GM23338 (cell line): ENCODE measurements at regions not wholly inside any gene's neighbourhood (a gene's known extent, or its start where the extent isn't known, plus 50 kb on each side); places are given as distances from the start of the nearest gene placed in this dataset.

ENCODE experiments used
- ATAC-seq: fragments of 200-7000 bp; cut with Tn5 transposase; 3 replicates; pipeline ENCODE4 v1.9.1; 2020
- DNase-seq: peaks from one replicate; pipeline ENCODE4 v3.0.0-alpha.2; 2015; ENCODE audit warnings: low spot score
- H2AFZ ChIP-seq: fragments of 200-600 bp; sonication (generic); 2 replicates; pipeline ENCODE4 v1.8.0; 2016; ENCODE audit warnings: antibody characterized with exemption, mild to moderate bottlenecking, moderate library complexity
- H3F3A ChIP-seq: fragments of 200-600 bp; sonication (generic); replicated peaks from 2 replicates; pipeline ENCODE4 v1.8.0; 2017; ENCODE audit warnings: antibody characterized with exemption, mixed run types, low read depth
- H3K27ac ChIP-seq: fragments of 200-600 bp; sonication (generic); 2 replicates; pipeline ENCODE4 v1.6.1; 2016; ENCODE audit warnings: low read depth
- H3K27me3 ChIP-seq: fragments of 200-600 bp; sonication (generic); 2 replicates; pipeline ENCODE4 v1.8.0; 2016; ENCODE audit warnings: mild to moderate bottlenecking, mixed run types, moderate library complexity; ENCODE audit not compliant: insufficient read depth
- H3K36me3 ChIP-seq: fragments of 200-600 bp; sonication (generic); 2 replicates; pipeline ENCODE4 v1.8.0; 2016; ENCODE audit warnings: mild to moderate bottlenecking; ENCODE audit not compliant: insufficient read depth
- H3K4me1 ChIP-seq: fragments of 200-600 bp; sonication (generic); 2 replicates; pipeline ENCODE4 v1.8.0; 2016; ENCODE audit warnings: mild to moderate bottlenecking, moderate library complexity; ENCODE audit not compliant: insufficient read depth
- H3K4me2 ChIP-seq: fragments of 200-600 bp; sonication (generic); 2 replicates; pipeline ENCODE4 v1.7.1; 2017; ENCODE audit warnings: mixed run types
- H3K4me3 ChIP-seq: fragments of 200-600 bp; sonication (generic); 2 replicates; pipeline ENCODE4 v1.6.1; 2016; ENCODE audit warnings: mixed run types
- H3K79me2 ChIP-seq: fragments of 200-600 bp; sonication (generic); replicated peaks from 2 replicates; pipeline ENCODE4 v1.8.0; 2017; ENCODE audit warnings: mild to moderate bottlenecking; ENCODE audit not compliant: insufficient read depth
- H3K9me2 ChIP-seq: fragments of 200-600 bp; sonication (generic); 2 replicates; pipeline ENCODE4 v1.8.0; 2017; ENCODE audit not compliant: insufficient read depth
- H4K20me1 ChIP-seq: fragments of 200-600 bp; sonication (generic); replicated peaks from 2 replicates; pipeline ENCODE4 v1.8.0; 2017; ENCODE audit warnings: mild to moderate bottlenecking; ENCODE audit not compliant: insufficient read depth
- H3K27ac Mint-ChIP-seq: 2 replicates; pipeline ENCODE4 v1.8.0; 2020; ENCODE audit warnings: inconsistent platforms, mild to moderate bottlenecking, moderate library complexity, mixed read lengths
- H3K27me3 Mint-ChIP-seq: 3 replicates; pipeline ENCODE4 v1.8.0; 2022; ENCODE audit warnings: low read depth, mild to moderate bottlenecking, moderate library complexity, mixed read lengths, inconsistent platforms; ENCODE audit not compliant: insufficient read depth, poor library complexity
- H3K36me3 Mint-ChIP-seq: 3 replicates; pipeline ENCODE4 v1.8.0; 2021; ENCODE audit warnings: low read depth, mild to moderate bottlenecking, inconsistent platforms, moderate library complexity, mixed read lengths
- H3K4me1 Mint-ChIP-seq: 3 replicates; pipeline ENCODE4 v1.8.0; 2020; ENCODE audit warnings: mild to moderate bottlenecking, inconsistent platforms, mixed read lengths
- H3K4me3 Mint-ChIP-seq: 3 replicates; pipeline ENCODE4 v1.8.0; 2021; ENCODE audit warnings: moderate library complexity, mild to moderate bottlenecking, inconsistent platforms, mixed read lengths
- H3K9me3 Mint-ChIP-seq: 3 replicates; pipeline ENCODE4 v1.8.0; 2020; ENCODE audit warnings: moderate library complexity, mild to moderate bottlenecking, inconsistent platforms, mixed read lengths
- EZH2phosphoT487 ChIP-seq: fragments of 200-600 bp; sonication (generic); IDR thresholded peaks from one replicate; pipeline ENCODE4 v1.8.1; 2018; ENCODE audit warnings: antibody characterized with exemption; ENCODE audit not compliant: unreplicated experiment
- JUNB ChIP-seq: IDR thresholded peaks from one replicate; pipeline ENCODE4 v1.6.1; 2016; ENCODE audit warnings: antibody characterized with exemption; ENCODE audit not compliant: unreplicated experiment
- ZNF331 ChIP-seq: fragments of 250-450 bp; sonication (Bioruptor Pico); IDR thresholded peaks from 2 replicates; pipeline ENCODE4 v1.5.0; 2020; ENCODE audit warnings: low read depth, mild to moderate bottlenecking, moderate library complexity
- TF ChIP-seq, protein P1 (sequence below): IDR thresholded peaks from one replicate; pipeline ENCODE4 v1.6.1; 2018; ENCODE audit warnings: antibody characterized with exemption; ENCODE audit not compliant: unreplicated experiment
- TF ChIP-seq, protein P2 (sequence below): IDR thresholded peaks from 2 replicates; pipeline ENCODE4 v1.6.1; 2016; ENCODE audit warnings: antibody characterized with exemption
- TF ChIP-seq, protein P3 (sequence below): fragments of 250-450 bp; sonication (Bioruptor Pico); IDR thresholded peaks from 2 replicates; pipeline ENCODE4 v1.5.0; 2020; ENCODE audit warnings: mild to moderate bottlenecking, moderate library complexity

DNA sequence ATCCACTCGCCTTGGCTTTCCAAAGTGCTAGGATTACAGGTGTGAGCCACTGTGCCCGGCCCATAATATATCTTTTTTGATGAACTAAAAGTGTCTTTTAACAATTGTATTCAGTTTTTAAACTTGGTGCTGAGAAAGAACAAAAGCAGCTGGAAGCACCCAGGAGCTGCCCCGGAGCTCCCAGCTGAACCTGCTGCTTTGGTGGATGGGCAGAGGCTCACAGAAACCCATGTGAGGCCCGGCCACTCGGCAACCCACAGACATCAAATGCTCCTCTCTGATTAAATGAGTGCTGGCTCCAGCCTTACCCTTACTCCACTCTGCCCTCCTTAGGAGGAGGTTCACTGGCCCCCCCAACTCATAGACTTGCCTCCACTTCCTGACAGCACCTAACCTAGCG, 59.4 kb upstream of the FRMD1 start:
- Histone ChIP-seq H3K79me2 (no peaks in the 10 kb centered on the region), H3K4me1 (no peaks in the 10 kb centered on the region), H3K4me3 (no peak overlapping the region), H3K27me3 (no peaks in the 10 kb centered on the region), H3K4me2 (no peak overlapping the region), H3K27ac (no peak overlapping the region), H3K36me3 (no peaks in the 10 kb centered on the region), H2AFZ (no peak overlapping the region), H3F3A (no peaks in the 10 kb centered on the region), H3K9me2 (no peaks in the 10 kb centered on the region), H4K20me1 (no peaks in the 10 kb centered on the region)
- ATAC-seq (no peak), DNase-seq (no peak)
- no peaks in the 10 kb centered on the region for H3K36me3 Mint-ChIP-seq
- no peak overlapping the region for H3K27ac Mint-ChIP-seq
- peaks cover 2% of the 10 kb centered on the region for H3K27me3 Mint-ChIP-seq
- no peaks in the 10 kb centered on the region for H3K4me1 Mint-ChIP-seq
- H3K9me3 Mint-ChIP-seq, result no peaks in the 10 kb centered on the region
- H3K4me3 Mint-ChIP-seq, result no peak overlapping the region
- TF ChIP-seq EZH2phosphoT487 (no peak), JUNB (no peak), ZNF331 (CRISPR knock-in tag) (no peak)
- TF ChIP-seq, protein P1, sequence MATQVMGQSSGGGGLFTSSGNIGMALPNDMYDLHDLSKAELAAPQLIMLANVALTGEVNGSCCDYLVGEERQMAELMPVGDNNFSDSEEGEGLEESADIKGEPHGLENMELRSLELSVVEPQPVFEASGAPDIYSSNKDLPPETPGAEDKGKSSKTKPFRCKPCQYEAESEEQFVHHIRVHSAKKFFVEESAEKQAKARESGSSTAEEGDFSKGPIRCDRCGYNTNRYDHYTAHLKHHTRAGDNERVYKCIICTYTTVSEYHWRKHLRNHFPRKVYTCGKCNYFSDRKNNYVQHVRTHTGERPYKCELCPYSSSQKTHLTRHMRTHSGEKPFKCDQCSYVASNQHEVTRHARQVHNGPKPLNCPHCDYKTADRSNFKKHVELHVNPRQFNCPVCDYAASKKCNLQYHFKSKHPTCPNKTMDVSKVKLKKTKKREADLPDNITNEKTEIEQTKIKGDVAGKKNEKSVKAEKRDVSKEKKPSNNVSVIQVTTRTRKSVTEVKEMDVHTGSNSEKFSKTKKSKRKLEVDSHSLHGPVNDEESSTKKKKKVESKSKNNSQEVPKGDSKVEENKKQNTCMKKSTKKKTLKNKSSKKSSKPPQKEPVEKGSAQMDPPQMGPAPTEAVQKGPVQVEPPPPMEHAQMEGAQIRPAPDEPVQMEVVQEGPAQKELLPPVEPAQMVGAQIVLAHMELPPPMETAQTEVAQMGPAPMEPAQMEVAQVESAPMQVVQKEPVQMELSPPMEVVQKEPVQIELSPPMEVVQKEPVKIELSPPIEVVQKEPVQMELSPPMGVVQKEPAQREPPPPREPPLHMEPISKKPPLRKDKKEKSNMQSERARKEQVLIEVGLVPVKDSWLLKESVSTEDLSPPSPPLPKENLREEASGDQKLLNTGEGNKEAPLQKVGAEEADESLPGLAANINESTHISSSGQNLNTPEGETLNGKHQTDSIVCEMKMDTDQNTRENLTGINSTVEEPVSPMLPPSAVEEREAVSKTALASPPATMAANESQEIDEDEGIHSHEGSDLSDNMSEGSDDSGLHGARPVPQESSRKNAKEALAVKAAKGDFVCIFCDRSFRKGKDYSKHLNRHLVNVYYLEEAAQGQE, result no peak
- TF ChIP-seq, protein P2, sequence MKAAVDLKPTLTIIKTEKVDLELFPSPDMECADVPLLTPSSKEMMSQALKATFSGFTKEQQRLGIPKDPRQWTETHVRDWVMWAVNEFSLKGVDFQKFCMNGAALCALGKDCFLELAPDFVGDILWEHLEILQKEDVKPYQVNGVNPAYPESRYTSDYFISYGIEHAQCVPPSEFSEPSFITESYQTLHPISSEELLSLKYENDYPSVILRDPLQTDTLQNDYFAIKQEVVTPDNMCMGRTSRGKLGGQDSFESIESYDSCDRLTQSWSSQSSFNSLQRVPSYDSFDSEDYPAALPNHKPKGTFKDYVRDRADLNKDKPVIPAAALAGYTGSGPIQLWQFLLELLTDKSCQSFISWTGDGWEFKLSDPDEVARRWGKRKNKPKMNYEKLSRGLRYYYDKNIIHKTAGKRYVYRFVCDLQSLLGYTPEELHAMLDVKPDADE, result no peak
- TF ChIP-seq, protein P3, sequence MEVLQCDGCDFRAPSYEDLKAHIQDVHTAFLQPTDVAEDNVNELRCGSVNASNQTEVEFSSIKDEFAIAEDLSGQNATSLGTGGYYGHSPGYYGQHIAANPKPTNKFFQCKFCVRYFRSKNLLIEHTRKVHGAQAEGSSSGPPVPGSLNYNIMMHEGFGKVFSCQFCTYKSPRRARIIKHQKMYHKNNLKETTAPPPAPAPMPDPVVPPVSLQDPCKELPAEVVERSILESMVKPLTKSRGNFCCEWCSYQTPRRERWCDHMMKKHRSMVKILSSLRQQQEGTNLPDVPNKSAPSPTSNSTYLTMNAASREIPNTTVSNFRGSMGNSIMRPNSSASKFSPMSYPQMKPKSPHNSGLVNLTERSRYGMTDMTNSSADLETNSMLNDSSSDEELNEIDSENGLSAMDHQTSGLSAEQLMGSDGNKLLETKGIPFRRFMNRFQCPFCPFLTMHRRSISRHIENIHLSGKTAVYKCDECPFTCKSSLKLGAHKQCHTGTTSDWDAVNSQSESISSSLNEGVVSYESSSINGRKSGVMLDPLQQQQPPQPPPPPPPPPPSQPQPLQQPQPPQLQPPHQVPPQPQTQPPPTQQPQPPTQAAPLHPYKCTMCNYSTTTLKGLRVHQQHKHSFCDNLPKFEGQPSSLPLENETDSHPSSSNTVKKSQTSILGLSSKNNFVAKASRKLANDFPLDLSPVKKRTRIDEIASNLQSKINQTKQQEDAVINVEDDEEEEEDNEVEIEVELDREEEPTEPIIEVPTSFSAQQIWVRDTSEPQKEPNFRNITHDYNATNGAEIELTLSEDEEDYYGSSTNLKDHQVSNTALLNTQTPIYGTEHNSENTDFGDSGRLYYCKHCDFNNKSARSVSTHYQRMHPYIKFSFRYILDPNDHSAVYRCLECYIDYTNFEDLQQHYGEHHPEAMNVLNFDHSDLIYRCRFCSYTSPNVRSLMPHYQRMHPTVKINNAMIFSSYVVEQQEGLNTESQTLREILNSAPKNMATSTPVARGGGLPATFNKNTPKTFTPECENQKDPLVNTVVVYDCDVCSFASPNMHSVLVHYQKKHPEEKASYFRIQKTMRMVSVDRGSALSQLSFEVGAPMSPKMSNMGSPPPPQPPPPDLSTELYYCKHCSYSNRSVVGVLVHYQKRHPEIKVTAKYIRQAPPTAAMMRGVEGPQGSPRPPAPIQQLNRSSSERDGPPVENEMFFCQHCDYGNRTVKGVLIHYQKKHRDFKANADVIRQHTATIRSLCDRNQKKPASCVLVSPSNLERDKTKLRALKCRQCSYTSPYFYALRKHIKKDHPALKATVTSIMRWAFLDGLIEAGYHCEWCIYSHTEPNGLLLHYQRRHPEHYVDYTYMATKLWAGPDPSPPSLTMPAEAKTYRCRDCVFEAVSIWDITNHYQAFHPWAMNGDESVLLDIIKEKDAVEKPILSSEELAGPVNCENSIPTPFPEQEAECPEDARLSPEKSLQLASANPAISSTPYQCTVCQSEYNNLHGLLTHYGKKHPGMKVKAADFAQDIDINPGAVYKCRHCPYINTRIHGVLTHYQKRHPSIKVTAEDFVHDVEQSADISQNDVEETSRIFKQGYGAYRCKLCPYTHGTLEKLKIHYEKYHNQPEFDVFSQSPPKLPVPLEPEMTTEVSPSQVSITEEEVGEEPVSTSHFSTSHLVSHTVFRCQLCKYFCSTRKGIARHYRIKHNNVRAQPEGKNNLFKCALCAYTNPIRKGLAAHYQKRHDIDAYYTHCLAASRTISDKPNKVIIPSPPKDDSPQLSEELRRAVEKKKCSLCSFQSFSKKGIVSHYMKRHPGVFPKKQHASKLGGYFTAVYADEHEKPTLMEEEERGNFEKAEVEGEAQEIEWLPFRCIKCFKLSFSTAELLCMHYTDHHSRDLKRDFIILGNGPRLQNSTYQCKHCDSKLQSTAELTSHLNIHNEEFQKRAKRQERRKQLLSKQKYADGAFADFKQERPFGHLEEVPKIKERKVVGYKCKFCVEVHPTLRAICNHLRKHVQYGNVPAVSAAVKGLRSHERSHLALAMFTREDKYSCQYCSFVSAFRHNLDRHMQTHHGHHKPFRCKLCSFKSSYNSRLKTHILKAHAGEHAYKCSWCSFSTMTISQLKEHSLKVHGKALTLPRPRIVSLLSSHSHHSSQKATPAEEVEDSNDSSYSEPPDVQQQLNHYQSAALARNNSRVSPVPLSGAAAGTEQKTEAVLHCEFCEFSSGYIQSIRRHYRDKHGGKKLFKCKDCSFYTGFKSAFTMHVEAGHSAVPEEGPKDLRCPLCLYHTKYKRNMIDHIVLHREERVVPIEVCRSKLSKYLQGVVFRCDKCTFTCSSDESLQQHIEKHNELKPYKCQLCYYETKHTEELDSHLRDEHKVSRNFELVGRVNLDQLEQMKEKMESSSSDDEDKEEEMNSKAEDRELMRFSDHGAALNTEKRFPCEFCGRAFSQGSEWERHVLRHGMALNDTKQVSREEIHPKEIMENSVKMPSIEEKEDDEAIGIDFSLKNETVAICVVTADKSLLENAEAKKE (CRISPR knock-in tag), result no peak
